H1 (cell line): ENCODE measurements at regions not wholly inside any gene's neighbourhood (a gene's known extent, or its start where the extent isn't known, plus 50 kb on each side); places are given as distances from the start of the nearest gene placed in this dataset.

Experiments used
- BRCA1 ChIP-seq: IDR thresholded peaks from 2 replicates; pipeline ENCODE4 v1.6.1; 2012; ENCODE audit warnings: low read depth, low read length, improper control_type of control experiment
- CHD7 ChIP-seq: fragments of 300-600 bp; sonication (generic); IDR thresholded peaks from 2 replicates; pipeline ENCODE4 v1.7.1; 2012; ENCODE audit warnings: low read length, moderate library complexity, mild to moderate bottlenecking, inconsistent platforms; ENCODE audit not compliant: insufficient replicate concordance
- EZH2 ChIP-seq: fragments of 200-600 bp; sonication (generic); IDR thresholded peaks from 2 replicates; pipeline ENCODE4 v1.7.1; 2012; ENCODE audit warnings: low read depth, mild to moderate bottlenecking, moderate library complexity, low read length, inconsistent platforms; ENCODE audit not compliant: severe bottlenecking
- PHF8 ChIP-seq: fragments of 200-600 bp; sonication (generic); conservative IDR thresholded peaks from 2 replicates; pipeline ENCODE4 v1.7.1; 2012; ENCODE audit warnings: low read depth, mild to moderate bottlenecking, inconsistent platforms, low read length, moderate library complexity
- POLR2A ChIP-seq, 2 experiments: IDR thresholded peaks; 1 replicate in 1 of 2; 2 replicates in 1 of 2; pipeline ENCODE4 v1.6.1; 2011; ENCODE audit warnings: low read depth in 2 of 2, low read length in 2 of 2, mild to moderate bottlenecking in 2 of 2; ENCODE audit errors: control extremely low read depth in 1 of 2
- RAD21 ChIP-seq, 2 experiments: IDR thresholded peaks in 1 of 2; conservative IDR thresholded peaks in 1 of 2; 2 replicates each; pipeline ENCODE4 v1.6.1; 2011; ENCODE audit warnings: low read depth in 2 of 2, low read length in 2 of 2, improper control_type of control experiment in 1 of 2, inconsistent platforms in 1 of 2, mild to moderate bottlenecking in 1 of 2, moderate library complexity in 1 of 2
- SRF ChIP-seq: IDR thresholded peaks from 2 replicates; pipeline ENCODE4 v1.6.1; 2011; ENCODE audit warnings: mild to moderate bottlenecking, low read depth, low read length, moderate library complexity
- SUZ12 ChIP-seq: fragments of 200-600 bp; sonication (generic); IDR thresholded peaks from 2 replicates; pipeline ENCODE4 v1.6.1; 2012; ENCODE audit warnings: mild to moderate bottlenecking, inconsistent platforms, low read length, moderate library complexity, mixed read lengths
- YY1 ChIP-seq: IDR thresholded peaks from 2 replicates; pipeline ENCODE4 v1.6.1; 2011; ENCODE audit warnings: low read depth, mild to moderate bottlenecking, low read length
- TF ChIP-seq, protein P1 (sequence below), 3 experiments: IDR thresholded peaks; 1 replicate in 2 of 3; 2 replicates in 1 of 3; pipeline versions ENCODE4 v1.5.1 to v1.6.1; 2011; ENCODE audit warnings: low read length in 3 of 3, mild to moderate bottlenecking in 3 of 3, inconsistent platforms in 2 of 3, low read depth in 1 of 3, moderate library complexity in 1 of 3; ENCODE audit not compliant: insufficient read depth in 1 of 3; ENCODE audit errors: control extremely low read depth in 1 of 3

GRCh38 chr1:234849832-234850231 lies 239.9 kb upstream of the IRF2BP2 start:
- TF ChIP-seq SUZ12 (no peak), CHD7 (no peak), POLR2A (IDR thresholded peaks at IDR 0.05; ENCODE audit: control extremely low read depth in 1 of 2, low read depth in 2 of 2, low read length in 2 of 2) (no peak), EZH2 (no peak), YY1 (no peak), PHF8 (no peak), BRCA1 (no peak), RAD21 (IDR thresholded peaks at IDR 0.05 in 1 of 2, conservative IDR thresholded peaks at IDR 0.05 in 1 of 2; ENCODE audit: low read depth in 2 of 2, low read length in 2 of 2) (no peak), SRF (no peak)
- TF ChIP-seq, protein P1, sequence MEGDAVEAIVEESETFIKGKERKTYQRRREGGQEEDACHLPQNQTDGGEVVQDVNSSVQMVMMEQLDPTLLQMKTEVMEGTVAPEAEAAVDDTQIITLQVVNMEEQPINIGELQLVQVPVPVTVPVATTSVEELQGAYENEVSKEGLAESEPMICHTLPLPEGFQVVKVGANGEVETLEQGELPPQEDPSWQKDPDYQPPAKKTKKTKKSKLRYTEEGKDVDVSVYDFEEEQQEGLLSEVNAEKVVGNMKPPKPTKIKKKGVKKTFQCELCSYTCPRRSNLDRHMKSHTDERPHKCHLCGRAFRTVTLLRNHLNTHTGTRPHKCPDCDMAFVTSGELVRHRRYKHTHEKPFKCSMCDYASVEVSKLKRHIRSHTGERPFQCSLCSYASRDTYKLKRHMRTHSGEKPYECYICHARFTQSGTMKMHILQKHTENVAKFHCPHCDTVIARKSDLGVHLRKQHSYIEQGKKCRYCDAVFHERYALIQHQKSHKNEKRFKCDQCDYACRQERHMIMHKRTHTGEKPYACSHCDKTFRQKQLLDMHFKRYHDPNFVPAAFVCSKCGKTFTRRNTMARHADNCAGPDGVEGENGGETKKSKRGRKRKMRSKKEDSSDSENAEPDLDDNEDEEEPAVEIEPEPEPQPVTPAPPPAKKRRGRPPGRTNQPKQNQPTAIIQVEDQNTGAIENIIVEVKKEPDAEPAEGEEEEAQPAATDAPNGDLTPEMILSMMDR (IDR thresholded peaks at IDR 0.05; ENCODE audit: control extremely low read depth in 1 of 3, insufficient read depth in 1 of 3, low read depth in 1 of 3, low read length in 3 of 3) = no peak
